GM12878 (cell line): ENCODE measurements at regions not wholly inside any gene's neighbourhood (a gene's known extent, or its start where the extent isn't known, plus 50 kb on each side); places are given as distances from the start of the nearest gene placed in this dataset.
A peak's percentile ranks its signal among the peaks of the same experiment; 100 is the strongest.

ENCODE experiments used
- CTCF ChIP-seq, 3 experiments: IDR thresholded peaks in 2 of 3; conservative IDR thresholded peaks in 1 of 3; 2 replicates each; pipeline ENCODE4 v1.5.1; 2011; ENCODE audit warnings: low read depth in 3 of 3, low read length in 3 of 3, mild to moderate bottlenecking in 3 of 3, control low read depth in 2 of 3, moderate library complexity in 2 of 3, inconsistent platforms in 1 of 3, mixed read lengths in 1 of 3; ENCODE audit not compliant: control insufficient read depth in 2 of 3, insufficient read depth in 1 of 3; ENCODE audit errors: extremely low read depth in 1 of 3
- FOS ChIP-seq: IDR thresholded peaks from 3 replicates; pipeline ENCODE4 v1.6.1; 2011; ENCODE audit warnings: borderline replicate concordance; ENCODE audit not compliant: insufficient read length; ENCODE audit errors: extremely low read depth
- USF1 ChIP-seq: IDR thresholded peaks from 2 replicates; pipeline ENCODE4 v1.6.1; 2011; ENCODE audit warnings: borderline replicate concordance, low read depth, mild to moderate bottlenecking, moderate library complexity, mixed read lengths, low read length; ENCODE audit not compliant: insufficient read depth; ENCODE audit errors: extremely low read length
- ZNF24 ChIP-seq: fragments of 450-650 bp; IDR thresholded peaks from 2 replicates; pipeline ENCODE4 v1.6.1; 2017; ENCODE audit warnings: antibody characterized with exemption, mild to moderate bottlenecking

GRCh38 chr20:40811660-40812414 is 122.8 kb upstream of the MAFB start:
- TF ChIP-seq CTCF (IDR thresholded peaks at IDR 0.05 in 2 of 3, conservative IDR thresholded peaks at IDR 0.05 in 1 of 3; ENCODE audit: control insufficient read depth in 2 of 3, extremely low read depth in 1 of 3, insufficient read depth in 1 of 3, low read depth in 3 of 3, low read length in 3 of 3) (0 out of 6 replicates have a peak, but pooled peaks of 2 of the 3 experiments have one; percentile 1 to 18), USF1 (no peak), ZNF24 (no peak), FOS (no peak)
